K562 (cell line): ENCODE measurements at regions not wholly inside any gene's neighbourhood (a gene's known extent, or its start where the extent isn't known, plus 50 kb on each side); places are given as distances from the start of the nearest gene placed in this dataset.

Experiments
- CBX1 ChIP-seq: sonication (generic); IDR thresholded peaks from 2 replicates; pipeline ENCODE4 v1.6.1; 2016; ENCODE audit warnings: antibody characterized with exemption, low read depth, mild to moderate bottlenecking
- GATAD2B ChIP-seq: fragments of 450-650 bp; IDR thresholded peaks from 2 replicates; pipeline ENCODE4 v1.6.1; 2017; ENCODE audit warnings: mild to moderate bottlenecking, borderline replicate concordance
- HDAC6 ChIP-seq: IDR thresholded peaks from 2 replicates; pipeline ENCODE4 v1.6.1; 2012; ENCODE audit warnings: low read depth, mild to moderate bottlenecking, control low read depth, inconsistent platforms, low read length, moderate library complexity
- JUND ChIP-seq, 2 experiments: IDR thresholded peaks; 2 replicates in 1 of 2; 3 replicates in 1 of 2; pipeline ENCODE4 v1.6.1; 2011; ENCODE audit warnings: borderline replicate concordance in 2 of 2, low read depth in 2 of 2, low read length in 2 of 2, improper control_type of control experiment in 1 of 2, missing biosample characterization in 1 of 2, missing genetic modification characterization in 1 of 2, missing genetic modification reagents in 1 of 2
- MTA3 ChIP-seq: fragments of 450-650 bp; formaldehyde crosslinking; IDR thresholded peaks from 2 replicates; pipeline ENCODE4 v1.6.1; 2017; ENCODE audit warnings: mild to moderate bottlenecking, borderline replicate concordance
- NONO ChIP-seq, 2 experiments: fragments of 200-400 bp in 1 of 2; fragments of 450-650 bp in 1 of 2; formaldehyde crosslinking in 1 of 2; IDR thresholded peaks; 2 replicates each; pipeline ENCODE4 v1.6.1; 2017; ENCODE audit warnings: low read depth in 2 of 2, mild to moderate bottlenecking in 2 of 2, moderate library complexity in 2 of 2, low read length in 1 of 2
- RBFOX2 ChIP-seq: fragments of 200-400 bp; formaldehyde crosslinking; IDR thresholded peaks from 2 replicates; pipeline ENCODE4 v1.6.1; 2017; ENCODE audit warnings: low read depth, mild to moderate bottlenecking, low read length, moderate library complexity
- RHOXF2B ChIP-seq: fragments of 250-450 bp; sonication (Bioruptor Pico); conservative IDR thresholded peaks from 2 replicates; pipeline ENCODE4 v1.5.1; 2021
- SMAD4 ChIP-seq: fragments of 250-450 bp; sonication (Bioruptor Pico); conservative IDR thresholded peaks from 2 replicates; pipeline ENCODE4 v1.8.0; 2021; ENCODE audit warnings: inconsistent platforms, mild to moderate bottlenecking, moderate library complexity
- SMARCE1 ChIP-seq: fragments of 450-650 bp; IDR thresholded peaks from 2 replicates; pipeline ENCODE4 v1.7.1; 2016; ENCODE audit warnings: mild to moderate bottlenecking
- SRSF3 ChIP-seq: fragments of 200-400 bp; formaldehyde crosslinking; IDR thresholded peaks from 2 replicates; pipeline ENCODE4 v1.6.1; 2016; ENCODE audit warnings: mild to moderate bottlenecking, low read length, moderate library complexity; ENCODE audit not compliant: insufficient read depth
- XRCC4 ChIP-seq: IDR thresholded peaks from one replicate; pipeline ENCODE4 v1.6.1; 2011; ENCODE audit not compliant: insufficient read depth, insufficient read length; ENCODE audit errors: extremely low read depth
- ZBTB1 ChIP-seq: sonication (generic); formaldehyde crosslinking; IDR thresholded peaks from 2 replicates; pipeline ENCODE4 v1.8.1; 2023; ENCODE audit warnings: missing genetic modification reagents, low read depth, mild to moderate bottlenecking, borderline replicate concordance
- ZNF121 ChIP-seq: sonication (generic); formaldehyde crosslinking; conservative IDR thresholded peaks from 2 replicates; pipeline ENCODE4 v1.8.0; 2022; ENCODE audit warnings: missing genetic modification reagents
- TF ChIP-seq, protein P1 (sequence below): sonication (generic); formaldehyde crosslinking; IDR thresholded peaks from 2 replicates; pipeline ENCODE4 v1.8.1; 2023; ENCODE audit warnings: mild to moderate bottlenecking, missing genetic modification reagents
- TF ChIP-seq, protein P2 (sequence below): fragments of 250-450 bp; sonication (Bioruptor Pico); IDR thresholded peaks from 2 replicates; pipeline ENCODE4 v1.8.0; 2022; ENCODE audit warnings: inconsistent platforms, mild to moderate bottlenecking, moderate library complexity, borderline replicate concordance
- TF ChIP-seq, protein P3 (sequence below): fragments of 250-450 bp; sonication (Bioruptor Pico); IDR thresholded peaks from 2 replicates; pipeline ENCODE4 v1.5.0; 2021; ENCODE audit warnings: mild to moderate bottlenecking, moderate library complexity
- TF ChIP-seq, protein P4 (sequence below): fragments of 450-650 bp; formaldehyde crosslinking; conservative IDR thresholded peaks from 2 replicates; pipeline ENCODE4 v1.4.0; 2022; ENCODE audit warnings: mild to moderate bottlenecking, missing genetic modification characterization

DNA sequence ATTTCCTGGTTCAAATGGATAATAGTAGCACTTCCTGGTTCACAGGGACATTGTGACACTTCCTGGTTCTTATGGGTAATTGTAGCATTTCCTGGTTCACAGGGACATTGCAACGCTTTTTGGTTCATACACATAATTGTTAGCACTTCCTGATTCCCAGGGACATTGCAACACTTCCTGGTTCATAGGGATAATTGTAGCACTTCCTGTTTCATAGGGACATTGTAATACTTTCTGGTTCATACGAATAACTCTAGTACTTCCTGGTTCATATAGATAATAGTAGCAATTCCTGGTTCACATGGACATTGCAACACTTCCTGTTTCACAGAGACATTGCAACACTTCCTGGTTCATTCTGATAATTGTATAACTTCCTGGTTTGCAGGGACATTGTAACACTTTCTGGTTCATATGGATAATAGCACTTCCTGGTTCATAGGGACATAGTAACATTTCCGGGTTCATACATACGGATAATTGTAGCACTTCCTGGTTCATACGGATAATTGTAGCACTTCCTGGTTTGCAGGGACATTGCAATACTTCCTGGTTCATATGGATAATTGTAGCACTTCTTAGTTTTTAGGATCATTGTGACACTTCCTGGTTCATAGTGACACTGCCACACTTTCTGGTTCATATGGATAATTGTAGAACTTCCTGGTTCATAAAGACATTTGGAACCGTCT, 61.6 kb upstream of the CD99 start (continued):
- TF ChIP-seq, protein P1, sequence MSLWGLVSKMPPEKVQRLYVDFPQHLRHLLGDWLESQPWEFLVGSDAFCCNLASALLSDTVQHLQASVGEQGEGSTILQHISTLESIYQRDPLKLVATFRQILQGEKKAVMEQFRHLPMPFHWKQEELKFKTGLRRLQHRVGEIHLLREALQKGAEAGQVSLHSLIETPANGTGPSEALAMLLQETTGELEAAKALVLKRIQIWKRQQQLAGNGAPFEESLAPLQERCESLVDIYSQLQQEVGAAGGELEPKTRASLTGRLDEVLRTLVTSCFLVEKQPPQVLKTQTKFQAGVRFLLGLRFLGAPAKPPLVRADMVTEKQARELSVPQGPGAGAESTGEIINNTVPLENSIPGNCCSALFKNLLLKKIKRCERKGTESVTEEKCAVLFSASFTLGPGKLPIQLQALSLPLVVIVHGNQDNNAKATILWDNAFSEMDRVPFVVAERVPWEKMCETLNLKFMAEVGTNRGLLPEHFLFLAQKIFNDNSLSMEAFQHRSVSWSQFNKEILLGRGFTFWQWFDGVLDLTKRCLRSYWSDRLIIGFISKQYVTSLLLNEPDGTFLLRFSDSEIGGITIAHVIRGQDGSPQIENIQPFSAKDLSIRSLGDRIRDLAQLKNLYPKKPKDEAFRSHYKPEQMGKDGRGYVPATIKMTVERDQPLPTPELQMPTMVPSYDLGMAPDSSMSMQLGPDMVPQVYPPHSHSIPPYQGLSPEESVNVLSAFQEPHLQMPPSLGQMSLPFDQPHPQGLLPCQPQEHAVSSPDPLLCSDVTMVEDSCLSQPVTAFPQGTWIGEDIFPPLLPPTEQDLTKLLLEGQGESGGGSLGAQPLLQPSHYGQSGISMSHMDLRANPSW, result no peak
- TF ChIP-seq, protein P2, sequence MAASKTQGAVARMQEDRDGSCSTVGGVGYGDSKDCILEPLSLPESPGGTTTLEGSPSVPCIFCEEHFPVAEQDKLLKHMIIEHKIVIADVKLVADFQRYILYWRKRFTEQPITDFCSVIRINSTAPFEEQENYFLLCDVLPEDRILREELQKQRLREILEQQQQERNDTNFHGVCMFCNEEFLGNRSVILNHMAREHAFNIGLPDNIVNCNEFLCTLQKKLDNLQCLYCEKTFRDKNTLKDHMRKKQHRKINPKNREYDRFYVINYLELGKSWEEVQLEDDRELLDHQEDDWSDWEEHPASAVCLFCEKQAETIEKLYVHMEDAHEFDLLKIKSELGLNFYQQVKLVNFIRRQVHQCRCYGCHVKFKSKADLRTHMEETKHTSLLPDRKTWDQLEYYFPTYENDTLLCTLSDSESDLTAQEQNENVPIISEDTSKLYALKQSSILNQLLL, result no peak
- TF ChIP-seq MTA3 (no peak), ZNF121 (CRISPR knock-in tag) (no peak), ZBTB1 (CRISPR knock-in tag) (no peak), SMAD4 (CRISPR knock-in tag) (no peak), NONO (IDR thresholded peaks at IDR 0.05; ENCODE audit: low read depth in 2 of 2, low read length in 1 of 2) (no peak), GATAD2B (peak; percentile 57; the same call in 1 of the 2 replicates), RHOXF2B (CRISPR knock-in tag) (no peak), SRSF3 (no peak), RBFOX2 (no peak), XRCC4 (no peak), HDAC6 (no peak), JUND (IDR thresholded peaks at IDR 0.05; ENCODE audit: borderline replicate concordance, low read depth, low read length) (no peak), JUND (tag; IDR thresholded peaks at IDR 0.05; ENCODE audit: borderline replicate concordance, low read depth, low read length) (no peak), SMARCE1 (no peak), CBX1 (no peak)
- TF ChIP-seq, protein P3, sequence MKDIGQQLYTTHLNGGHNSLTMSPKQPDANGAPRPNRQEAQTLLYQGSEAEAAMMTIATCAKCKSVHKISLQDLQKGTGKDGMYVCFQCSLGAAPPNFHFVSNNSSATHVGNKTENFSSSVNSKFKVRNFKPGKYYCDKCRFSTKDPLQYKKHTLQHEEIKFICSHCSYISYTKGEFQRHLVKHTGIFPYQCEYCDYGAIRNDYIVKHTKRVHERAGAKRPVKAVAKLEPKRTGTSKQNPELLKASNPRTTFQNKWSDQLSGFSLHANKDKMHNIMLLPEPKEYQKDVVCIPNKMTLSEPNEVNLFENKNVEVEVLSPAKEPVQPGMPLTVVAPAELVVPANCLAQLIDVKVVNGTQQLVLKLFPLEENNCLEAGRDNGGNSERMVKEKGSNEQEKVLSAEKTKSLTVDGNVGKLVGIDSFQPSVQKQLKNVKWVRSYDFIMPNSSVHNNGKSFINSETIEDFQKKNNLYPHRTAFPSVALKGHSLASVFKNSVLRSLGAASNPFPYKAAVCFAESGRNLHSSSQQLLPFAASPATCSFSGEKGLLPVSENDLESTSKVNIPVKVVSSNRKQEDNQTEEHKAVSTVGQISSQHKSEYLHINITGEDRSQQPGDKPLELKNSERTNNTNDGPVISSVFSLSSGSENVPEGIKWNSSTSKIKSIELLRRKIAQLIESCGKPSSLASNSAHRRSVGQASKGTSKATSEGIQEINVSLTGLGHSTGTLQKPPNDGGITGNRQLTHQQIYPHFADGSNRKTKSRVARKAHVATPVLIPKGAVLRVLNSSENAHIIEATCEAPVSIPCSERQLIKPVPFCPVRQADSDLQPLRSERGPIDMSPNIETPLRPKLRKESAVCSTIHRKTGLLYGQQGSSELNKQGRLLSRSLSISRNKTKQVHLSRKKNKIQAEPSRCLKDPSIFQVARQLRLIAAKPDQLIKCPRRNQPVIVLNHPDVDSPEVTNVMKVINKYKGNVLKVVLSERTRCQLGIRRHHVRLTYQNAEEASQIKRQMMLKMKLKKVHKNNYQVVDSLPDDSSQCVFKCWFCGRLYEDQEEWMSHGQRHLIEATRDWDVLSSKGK (CRISPR knock-in tag), result no peak
- TF ChIP-seq, protein P4, sequence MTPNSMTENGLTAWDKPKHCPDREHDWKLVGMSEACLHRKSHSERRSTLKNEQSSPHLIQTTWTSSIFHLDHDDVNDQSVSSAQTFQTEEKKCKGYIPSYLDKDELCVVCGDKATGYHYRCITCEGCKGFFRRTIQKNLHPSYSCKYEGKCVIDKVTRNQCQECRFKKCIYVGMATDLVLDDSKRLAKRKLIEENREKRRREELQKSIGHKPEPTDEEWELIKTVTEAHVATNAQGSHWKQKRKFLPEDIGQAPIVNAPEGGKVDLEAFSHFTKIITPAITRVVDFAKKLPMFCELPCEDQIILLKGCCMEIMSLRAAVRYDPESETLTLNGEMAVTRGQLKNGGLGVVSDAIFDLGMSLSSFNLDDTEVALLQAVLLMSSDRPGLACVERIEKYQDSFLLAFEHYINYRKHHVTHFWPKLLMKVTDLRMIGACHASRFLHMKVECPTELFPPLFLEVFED (CRISPR knock-in tag), result no peak
